Adrenal gland (tissue), 5 donors: ENCODE measurements at regions not wholly inside any gene's neighbourhood (a gene's known extent, or its start where the extent isn't known, plus 50 kb on each side); places are given as distances from the start of the nearest gene placed in this dataset.

Experiments
- CTCF ChIP-seq, 6 experiments: fragments of 450-650 bp in 4 of 6; fragments of 200-600 bp in 2 of 6; sonication (generic) in 1 of 6; IDR thresholded peaks; 1 replicate in 5 of 6; 2 replicates in 1 of 6; pipeline versions ENCODE4 v1.5.1 to v1.8.0; 2016 to 2021; ENCODE audit warnings: antibody characterized with exemption in 6 of 6, mild to moderate bottlenecking in 2 of 6, moderate library complexity in 1 of 6
- POLR2A ChIP-seq, 2 donors: fragments of 450-650 bp; IDR thresholded peaks; one replicate each; pipeline ENCODE4 v1.6.1; 2017; ENCODE audit warnings: antibody characterized with exemption in 2 of 2, mild to moderate bottlenecking in 2 of 2, moderate library complexity in 1 of 2
- donor health status: DM: no; HTN: no; CAD: no.

DNA sequence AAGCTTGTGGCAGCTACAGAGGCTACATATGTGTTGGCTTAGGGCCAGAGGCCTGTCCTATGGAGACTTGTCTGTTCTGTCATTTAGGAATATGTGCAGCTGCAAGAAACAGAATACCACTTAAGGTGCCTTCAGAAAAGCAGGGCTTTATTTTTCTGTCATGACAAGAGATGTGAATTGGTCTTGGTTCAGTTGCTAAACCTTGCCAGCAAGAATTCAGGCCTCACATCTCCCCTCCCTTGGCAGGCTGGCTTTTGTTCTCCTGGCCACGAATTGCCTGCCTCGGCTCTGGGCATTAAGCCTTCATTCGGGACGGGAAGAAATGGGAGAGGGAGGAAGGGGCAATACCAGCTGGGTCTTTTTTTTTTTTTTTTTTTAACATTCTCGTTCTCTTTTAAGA, 82.4 kb upstream of the TGM3 start:
- TF ChIP-seq CTCF (IDR thresholded peaks at IDR 0.05) (no peak), POLR2A (IDR thresholded peaks at IDR 0.05) (no peak)
